Prostate gland (tissue), 2 donors: ENCODE measurements at regions not wholly inside any gene's neighbourhood (a gene's known extent, or its start where the extent isn't known, plus 50 kb on each side); places are given as distances from the start of the nearest gene placed in this dataset.

ENCODE experiments used
- DNase-seq: peaks from one replicate; pipeline ENCODE4 v3.0.0-alpha.2; 2019; ENCODE audit warnings: low spot score
- H3K27ac ChIP-seq, 2 donors: fragments of 200-600 bp; sonication (generic); 2 replicates each; pipeline ENCODE4 v1.5.1; 2017 to 2019
- H3K27me3 ChIP-seq: fragments of 200-600 bp; sonication (generic); replicated peaks from 2 replicates; pipeline ENCODE4 v1.5.1; 2019; ENCODE audit not compliant: insufficient read depth
- H3K36me3 ChIP-seq, 2 donors: fragments of 200-600 bp; sonication (generic); 1 replicate in 1 of 2; 2 replicates in 1 of 2; pipeline versions ENCODE4 v1.5.1 to v1.8.1; 2017 to 2019
- H3K4me1 ChIP-seq: fragments of 200-600 bp; sonication (generic); replicated peaks from 2 replicates; pipeline ENCODE4 v1.5.1; 2019
- H3K4me3 ChIP-seq, 2 donors: fragments of 200-600 bp; sonication (generic); 2 replicates each; pipeline ENCODE4 v1.5.1; 2017 to 2019
- H3K9me3 ChIP-seq: fragments of 200-600 bp; sonication (generic); 2 replicates; pipeline ENCODE4 v1.5.1; 2017
- POLR2A ChIP-seq: fragments of 450-650 bp; IDR thresholded peaks from one replicate; pipeline ENCODE4 v1.6.1; 2016; ENCODE audit warnings: antibody characterized with exemption, mild to moderate bottlenecking
- POLR2AphosphoS5 ChIP-seq: sonication (generic); formaldehyde crosslinking; IDR thresholded peaks from one replicate; pipeline ENCODE4 v1.6.1; 2017; ENCODE audit warnings: antibody characterized with exemption
- WGBS: methylation state at CpG from one replicate; pipeline ENCODE4 v1.1.5; 2018; 5-methylcytosine and 5-hydroxymethylcytosine counted together
- intact Hi-C: fragments of 100-400 bp; cut with DNase I; formaldehyde crosslinking; loops from one replicate; pipeline ENCODE4 v1.14.2; 2022
- TF ChIP-seq, protein P1 (sequence below), 4 experiments: fragments of 200-600 bp in 2 of 4; fragments of 450-650 bp in 2 of 4; sonication (generic) in 2 of 4; IDR thresholded peaks; 1 replicate in 3 of 4; 2 replicates in 1 of 4; pipeline ENCODE4 v1.5.1; 2016 to 2019; ENCODE audit warnings: antibody characterized with exemption in 4 of 4, mild to moderate bottlenecking in 2 of 4, moderate library complexity in 2 of 4

DNA sequence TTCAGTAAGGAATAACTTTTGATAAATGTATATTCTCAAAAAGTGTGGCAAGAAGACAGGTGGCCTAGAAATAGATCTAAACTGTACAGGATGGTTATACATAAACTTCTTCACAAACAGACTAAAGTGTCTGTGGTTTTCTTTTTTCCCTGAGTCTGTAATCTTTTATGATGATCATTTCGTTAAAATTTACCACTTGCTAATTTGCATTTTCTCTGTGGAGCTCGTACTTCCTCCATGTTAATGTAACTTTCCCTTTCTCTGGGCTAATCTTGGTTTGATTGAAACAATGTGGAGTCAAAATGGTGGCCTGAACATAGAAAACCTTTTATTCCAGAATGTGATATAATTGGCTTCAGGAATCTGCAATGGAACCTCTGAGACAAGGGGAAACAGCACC, 166.2 kb downstream of the FTCDNL1 start:
- no peaks in the 10 kb centered on the region for H3K4me1 ChIP-seq
- no peak for DNase-seq
- H3K27me3 ChIP-seq = no peaks in the 10 kb centered on the region
- H3K4me3 ChIP-seq = no peak overlapping the region
- H3K27ac ChIP-seq = no peak overlapping the region
- no peaks in the 10 kb centered on the region for H3K9me3 ChIP-seq
- 84% methylated on average over 2 of the region's 2 CpGs for WGBS
- no peaks in the 10 kb centered on the region for H3K36me3 ChIP-seq
- no peak for TF ChIP-seq POLR2A
- TF ChIP-seq POLR2AphosphoS5 = no peak
- TF ChIP-seq, protein P1, sequence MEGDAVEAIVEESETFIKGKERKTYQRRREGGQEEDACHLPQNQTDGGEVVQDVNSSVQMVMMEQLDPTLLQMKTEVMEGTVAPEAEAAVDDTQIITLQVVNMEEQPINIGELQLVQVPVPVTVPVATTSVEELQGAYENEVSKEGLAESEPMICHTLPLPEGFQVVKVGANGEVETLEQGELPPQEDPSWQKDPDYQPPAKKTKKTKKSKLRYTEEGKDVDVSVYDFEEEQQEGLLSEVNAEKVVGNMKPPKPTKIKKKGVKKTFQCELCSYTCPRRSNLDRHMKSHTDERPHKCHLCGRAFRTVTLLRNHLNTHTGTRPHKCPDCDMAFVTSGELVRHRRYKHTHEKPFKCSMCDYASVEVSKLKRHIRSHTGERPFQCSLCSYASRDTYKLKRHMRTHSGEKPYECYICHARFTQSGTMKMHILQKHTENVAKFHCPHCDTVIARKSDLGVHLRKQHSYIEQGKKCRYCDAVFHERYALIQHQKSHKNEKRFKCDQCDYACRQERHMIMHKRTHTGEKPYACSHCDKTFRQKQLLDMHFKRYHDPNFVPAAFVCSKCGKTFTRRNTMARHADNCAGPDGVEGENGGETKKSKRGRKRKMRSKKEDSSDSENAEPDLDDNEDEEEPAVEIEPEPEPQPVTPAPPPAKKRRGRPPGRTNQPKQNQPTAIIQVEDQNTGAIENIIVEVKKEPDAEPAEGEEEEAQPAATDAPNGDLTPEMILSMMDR (IDR thresholded peaks at IDR 0.05) = no peak
- intact Hi-C loops = no loop called here

DNA sequence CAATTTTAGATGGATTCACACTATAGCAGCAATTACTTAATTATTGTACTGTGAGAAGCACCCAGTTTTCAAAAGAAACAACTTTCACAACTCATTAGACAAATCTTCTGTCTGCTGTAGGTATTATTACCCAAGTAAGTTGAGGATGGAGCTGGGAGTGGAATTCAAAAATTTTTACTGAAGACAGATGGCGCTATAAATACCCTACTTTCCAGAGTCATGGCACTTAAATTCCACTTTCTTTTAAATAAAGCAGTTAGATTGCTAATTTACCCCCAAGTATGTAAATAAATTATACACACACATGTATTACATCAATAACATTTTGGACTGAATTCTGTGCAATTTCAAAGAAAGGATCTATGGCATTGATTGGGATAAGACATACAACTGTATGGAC, 166.8 kb downstream of the FTCDNL1 start:
- 69% methylated on average over 1 of the region's 1 CpG for WGBS

DNA sequence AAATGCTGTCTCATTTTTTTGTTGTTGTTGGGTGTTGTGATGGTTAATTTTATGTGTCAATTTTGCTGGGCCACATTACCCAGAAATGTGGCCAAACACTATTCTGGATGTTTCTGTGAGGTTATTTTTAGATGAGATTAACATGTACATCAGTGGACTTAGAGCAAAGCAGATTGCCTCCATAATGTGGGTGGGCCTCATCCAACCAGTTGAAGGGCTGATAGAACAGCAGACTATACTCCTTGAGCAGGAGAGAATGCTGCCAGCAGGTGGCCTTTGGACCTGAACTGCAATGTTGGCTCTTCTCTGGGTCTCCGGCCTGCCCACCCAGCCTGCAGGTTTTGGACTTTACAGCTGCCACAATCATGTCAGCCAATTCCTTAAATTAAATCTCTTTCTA, 169.0 kb downstream of the FTCDNL1 start:
- intact Hi-C loops = no loop called here
- no peak for DNase-seq
- Histone ChIP-seq H3K27me3 (no peaks in the 10 kb centered on the region), H3K4me3 (no peak overlapping the region), H3K9me3 (no peaks in the 10 kb centered on the region), H3K4me1 (no peaks in the 10 kb centered on the region), H3K27ac (no peak overlapping the region), H3K36me3 (no peaks in the 10 kb centered on the region)
- no peak for TF ChIP-seq POLR2AphosphoS5
- 94% methylated on average over 1 of the region's 1 CpG for WGBS

More for the DNA sequence above, 166.8 kb downstream of the FTCDNL1 start:
- Histone ChIP-seq H3K27me3 (no peaks in the 10 kb centered on the region), H3K9me3 (no peaks in the 10 kb centered on the region), H3K36me3 (no peaks in the 10 kb centered on the region), H3K27ac (no peak overlapping the region), H3K4me3 (no peak overlapping the region), H3K4me1 (no peaks in the 10 kb centered on the region)
- TF ChIP-seq POLR2A = no peak
- TF ChIP-seq, protein P1 (IDR thresholded peaks at IDR 0.05) = no peak
- TF ChIP-seq POLR2AphosphoS5 = no peak
- DNase-seq = no peak
- intact Hi-C loops = no loop called here

DNA sequence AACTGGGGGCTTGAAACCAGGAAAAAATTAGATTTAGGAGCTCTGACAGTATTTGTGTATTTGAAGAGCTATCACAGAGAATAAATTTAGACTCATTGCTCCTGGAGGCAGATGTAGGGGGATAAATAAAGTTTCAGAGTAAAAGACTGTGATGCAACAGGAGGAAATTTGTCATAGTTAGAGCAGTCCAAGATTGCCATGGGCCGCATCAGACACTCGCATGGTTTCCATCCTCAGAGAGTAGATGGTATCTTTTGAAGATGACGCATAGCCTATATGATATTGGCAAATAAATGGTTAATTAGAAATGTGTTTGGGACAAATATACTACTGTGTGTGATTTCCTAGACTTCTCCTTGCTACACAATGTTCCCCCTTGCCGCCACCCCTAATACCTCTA, 170.5 kb downstream of the FTCDNL1 start:
- Histone ChIP-seq H3K27me3 (no peaks in the 10 kb centered on the region), H3K36me3 (no peaks in the 10 kb centered on the region), H3K9me3 (no peaks in the 10 kb centered on the region), H3K27ac (no peak overlapping the region), H3K4me1 (no peaks in the 10 kb centered on the region), H3K4me3 (no peak overlapping the region)
- intact Hi-C loops = no loop called here
- no peak for DNase-seq
- TF ChIP-seq POLR2AphosphoS5 = no peak
- no peak for TF ChIP-seq POLR2A
- TF ChIP-seq, protein P1 (IDR thresholded peaks at IDR 0.05) = no peak
- WGBS = 97% methylated on average over 4 of the region's 4 CpGs

DNA sequence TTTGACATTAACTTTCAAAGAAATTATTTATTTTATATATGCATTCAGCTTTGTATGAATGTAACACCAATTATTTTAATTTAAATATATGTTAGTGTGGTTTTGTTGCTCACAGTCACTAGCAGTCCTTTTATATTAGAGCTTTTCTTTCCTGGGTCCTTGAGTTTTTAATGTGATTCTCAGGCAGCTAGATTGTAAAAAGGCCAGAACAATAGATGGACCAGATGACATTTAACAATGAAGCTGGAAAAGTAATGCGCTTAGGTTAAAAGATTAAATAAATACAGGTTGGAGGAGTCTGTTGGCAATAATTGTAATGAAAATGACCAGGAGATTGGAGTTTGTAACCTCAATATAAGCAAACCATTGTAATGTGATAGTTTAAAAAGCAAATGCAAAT, 171.1 kb downstream of the FTCDNL1 start:
- Histone ChIP-seq H3K4me1 (no peaks in the 10 kb centered on the region), H3K27ac (no peak overlapping the region), H3K27me3 (no peaks in the 10 kb centered on the region), H3K4me3 (no peak overlapping the region), H3K9me3 (no peaks in the 10 kb centered on the region), H3K36me3 (no peaks in the 10 kb centered on the region)
- intact Hi-C loops = no loop called here
- DNase-seq = no peak
- WGBS = 53% methylated on average over 1 of the region's 1 CpG
- TF ChIP-seq POLR2A (no peak), POLR2AphosphoS5 (no peak)
- TF ChIP-seq, protein P1 (IDR thresholded peaks at IDR 0.05) = no peak
